HCT116 (cell line): ENCODE measurements at regions not wholly inside any gene's neighbourhood (a gene's known extent, or its start where the extent isn't known, plus 50 kb on each side); places are given as distances from the start of the nearest gene placed in this dataset.

ENCODE experiments used
- CBX3 ChIP-seq: IDR thresholded peaks from 2 replicates; pipeline ENCODE4 v1.6.1; 2012; ENCODE audit warnings: low read depth
- CEBPB ChIP-seq: IDR thresholded peaks from 2 replicates; pipeline ENCODE4 v1.6.1; 2012; ENCODE audit warnings: low read depth
- SP1 ChIP-seq: IDR thresholded peaks from 2 replicates; pipeline ENCODE4 v1.6.1; 2012; ENCODE audit warnings: low read depth
- YY1 ChIP-seq: IDR thresholded peaks from 2 replicates; pipeline ENCODE4 v1.6.1; 2011; ENCODE audit warnings: low read length, low read depth, moderate library complexity, mild to moderate bottlenecking; ENCODE audit not compliant: insufficient replicate concordance; ENCODE audit errors: extremely low read depth
- TF ChIP-seq, protein P1 (sequence below), 3 experiments: fragments of 200-600 bp in 1 of 3; sonication (generic) in 1 of 3; IDR thresholded peaks in 2 of 3; conservative IDR thresholded peaks in 1 of 3; 2 replicates each; pipeline ENCODE4 v1.5.1; 2012 to 2017; ENCODE audit warnings: low read depth in 2 of 3, low read length in 2 of 3, antibody characterized with exemption in 1 of 3, borderline replicate concordance in 1 of 3, control low read depth in 1 of 3, mild to moderate bottlenecking in 1 of 3, mixed read lengths in 1 of 3, mixed run types in 1 of 3, moderate library complexity in 1 of 3; ENCODE audit not compliant: insufficient read depth in 1 of 3
- TF ChIP-seq, protein P2 (sequence below): IDR thresholded peaks from 2 replicates; pipeline ENCODE4 v1.6.1; 2012

DNA sequence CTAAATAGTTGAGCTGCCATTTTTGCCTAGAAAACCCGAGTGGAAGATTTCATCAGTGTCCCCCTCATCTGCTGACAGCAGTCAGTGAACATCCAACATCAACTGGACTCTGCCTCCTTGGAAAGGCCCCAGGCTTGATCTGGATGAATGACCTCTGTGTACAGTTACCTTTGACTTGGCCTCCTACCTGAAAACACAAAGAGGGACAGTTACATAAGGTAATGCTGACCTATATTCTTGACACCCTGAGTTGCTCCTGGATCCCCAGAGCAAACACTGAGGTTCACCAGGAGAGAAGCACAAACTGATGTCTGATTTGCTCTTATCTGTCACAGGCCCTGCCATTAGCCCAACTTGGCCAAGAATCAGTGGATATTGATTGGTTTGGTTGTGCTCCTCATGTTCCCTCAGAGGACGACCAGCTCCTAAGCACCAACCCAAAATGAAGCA, 138.9 kb downstream of the PROX1 start:
- TF ChIP-seq, protein P1, sequence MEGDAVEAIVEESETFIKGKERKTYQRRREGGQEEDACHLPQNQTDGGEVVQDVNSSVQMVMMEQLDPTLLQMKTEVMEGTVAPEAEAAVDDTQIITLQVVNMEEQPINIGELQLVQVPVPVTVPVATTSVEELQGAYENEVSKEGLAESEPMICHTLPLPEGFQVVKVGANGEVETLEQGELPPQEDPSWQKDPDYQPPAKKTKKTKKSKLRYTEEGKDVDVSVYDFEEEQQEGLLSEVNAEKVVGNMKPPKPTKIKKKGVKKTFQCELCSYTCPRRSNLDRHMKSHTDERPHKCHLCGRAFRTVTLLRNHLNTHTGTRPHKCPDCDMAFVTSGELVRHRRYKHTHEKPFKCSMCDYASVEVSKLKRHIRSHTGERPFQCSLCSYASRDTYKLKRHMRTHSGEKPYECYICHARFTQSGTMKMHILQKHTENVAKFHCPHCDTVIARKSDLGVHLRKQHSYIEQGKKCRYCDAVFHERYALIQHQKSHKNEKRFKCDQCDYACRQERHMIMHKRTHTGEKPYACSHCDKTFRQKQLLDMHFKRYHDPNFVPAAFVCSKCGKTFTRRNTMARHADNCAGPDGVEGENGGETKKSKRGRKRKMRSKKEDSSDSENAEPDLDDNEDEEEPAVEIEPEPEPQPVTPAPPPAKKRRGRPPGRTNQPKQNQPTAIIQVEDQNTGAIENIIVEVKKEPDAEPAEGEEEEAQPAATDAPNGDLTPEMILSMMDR (IDR thresholded peaks at IDR 0.05 in 2 of 3, conservative IDR thresholded peaks at IDR 0.05 in 1 of 3; ENCODE audit: borderline replicate concordance in 1 of 3, insufficient read depth in 1 of 3, low read depth in 2 of 3, low read length in 2 of 3), result no peak
- TF ChIP-seq CEBPB (no peak), CBX3 (no peak), SP1 (no peak), YY1 (no peak)
- TF ChIP-seq, protein P2, sequence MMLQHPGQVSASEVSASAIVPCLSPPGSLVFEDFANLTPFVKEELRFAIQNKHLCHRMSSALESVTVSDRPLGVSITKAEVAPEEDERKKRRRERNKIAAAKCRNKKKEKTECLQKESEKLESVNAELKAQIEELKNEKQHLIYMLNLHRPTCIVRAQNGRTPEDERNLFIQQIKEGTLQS, result no peak
